ENCODE measurements at regions not wholly inside any gene's neighbourhood (a gene's known extent, or its start where the extent isn't known, plus 50 kb on each side); places are given as distances from the start of the nearest gene placed in this dataset.
"Not testable (repeated sequence)": the region's sequence is repeated elsewhere in the genome, so short reads cannot be mapped to it uniquely, and the experiment has no call there.

- TF ChIP-seq POLR2AphosphoS5, EP300, POLR2A (IDR thresholded peaks at IDR 0.05): not testable (repeated sequence)
- TF ChIP-seq, protein P1, sequence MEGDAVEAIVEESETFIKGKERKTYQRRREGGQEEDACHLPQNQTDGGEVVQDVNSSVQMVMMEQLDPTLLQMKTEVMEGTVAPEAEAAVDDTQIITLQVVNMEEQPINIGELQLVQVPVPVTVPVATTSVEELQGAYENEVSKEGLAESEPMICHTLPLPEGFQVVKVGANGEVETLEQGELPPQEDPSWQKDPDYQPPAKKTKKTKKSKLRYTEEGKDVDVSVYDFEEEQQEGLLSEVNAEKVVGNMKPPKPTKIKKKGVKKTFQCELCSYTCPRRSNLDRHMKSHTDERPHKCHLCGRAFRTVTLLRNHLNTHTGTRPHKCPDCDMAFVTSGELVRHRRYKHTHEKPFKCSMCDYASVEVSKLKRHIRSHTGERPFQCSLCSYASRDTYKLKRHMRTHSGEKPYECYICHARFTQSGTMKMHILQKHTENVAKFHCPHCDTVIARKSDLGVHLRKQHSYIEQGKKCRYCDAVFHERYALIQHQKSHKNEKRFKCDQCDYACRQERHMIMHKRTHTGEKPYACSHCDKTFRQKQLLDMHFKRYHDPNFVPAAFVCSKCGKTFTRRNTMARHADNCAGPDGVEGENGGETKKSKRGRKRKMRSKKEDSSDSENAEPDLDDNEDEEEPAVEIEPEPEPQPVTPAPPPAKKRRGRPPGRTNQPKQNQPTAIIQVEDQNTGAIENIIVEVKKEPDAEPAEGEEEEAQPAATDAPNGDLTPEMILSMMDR (IDR thresholded peaks at IDR 0.05): not testable (repeated sequence)
Observed at GRCh38 chr13:76279766-76280165, 606.4 kb downstream of the KCTD12 start.

All from sigmoid colon (tissue), 4 donors.